HCT116 (cell line): ENCODE measurements at regions not wholly inside any gene's neighbourhood (a gene's known extent, or its start where the extent isn't known, plus 50 kb on each side); places are given as distances from the start of the nearest gene placed in this dataset.

Experiments used
- ATAC-seq: fragments of 200-7000 bp; cut with Tn5 transposase; 2 replicates; pipeline ENCODE4 v1.9.1; 2020; ENCODE audit warnings: mild to moderate bottlenecking, moderate library complexity
- BruUV-seq: library from RNA; stranded (reverse); fragments of 400-500 nt; replicated peaks from 2 replicates; lab custom pipeline; 2021; lab: Mats Ljungman, UMichigan
- CTCF ChIA-PET: fragments of 300-600 bp; sonication (Branson Sonifier 250); formaldehyde crosslinking; loops from one replicate; lab custom pipeline; 2021; ENCODE audit warnings: antibody characterized with exemption; lab: Charles Lee
- POLR2A ChIA-PET: fragments of 300-600, 350-600 bp; sonication (Branson Sonifier 250); formaldehyde crosslinking; loops from one replicate; lab custom pipeline; 2021; ENCODE audit warnings: antibody characterized with exemption; lab: Charles Lee
- RAD21 ChIA-PET, 2 experiments: fragments of 300-600 bp; sonication (Branson Sonifier 250); formaldehyde crosslinking; loops; one replicate each; lab custom pipeline; 2023; ENCODE audit warnings: low total read pairs in 2 of 2; ENCODE audit not compliant: uncharacterized antibody in 2 of 2, unreplicated experiment in 2 of 2, low non-redundant PET in 1 of 2; lab: Charles Lee
- DNase-seq: peaks from one replicate; pipeline ENCODE4 v3.0.0-alpha.2; 2010; ENCODE audit warnings: low read depth, low spot score
- H2AFZ ChIP-seq: fragments of 200-600 bp; shearing (Covaris generic), sonication (generic); 2 replicates; pipeline ENCODE4 v1.6.1; 2017; ENCODE audit warnings: low read depth, mixed run types, mixed read lengths, antibody characterized with exemption, low read length; ENCODE audit not compliant: poor library complexity, severe bottlenecking
- H3K27ac ChIP-seq: 2 replicates; pipeline ENCODE4 v1.5.1; 2012; ENCODE audit warnings: low read depth, low read length
- H3K27me3 ChIP-seq: fragments of 200-600 bp; sonication (generic); 2 replicates; pipeline ENCODE4 v1.6.1; 2016; ENCODE audit warnings: mixed run types, low read length, mixed read lengths; ENCODE audit not compliant: insufficient read depth
- H3K36me3 ChIP-seq, 2 experiments: fragments of 200-500 bp in 1 of 2; fragments of 200-600 bp in 1 of 2; sonication (Bioruptor generic) in 1 of 2; sonication (generic) in 1 of 2; 2 replicates each; pipeline versions ENCODE4 v1.5.1 to v1.6.1; 2014 to 2016; ENCODE audit warnings: low read length in 2 of 2, inconsistent platforms in 1 of 2, mixed read lengths in 1 of 2, mixed run types in 1 of 2; ENCODE audit not compliant: insufficient read depth in 2 of 2, control insufficient read depth in 1 of 2
- H3K4me1 ChIP-seq, 2 experiments: fragments of 200-600 bp in 1 of 2; sonication (generic) in 1 of 2; 2 replicates each; pipeline versions ENCODE4 v1.5.1 to v1.6.1; 2012 to 2017; ENCODE audit warnings: low read length in 2 of 2, inconsistent platforms in 1 of 2, mild to moderate bottlenecking in 1 of 2, mixed read lengths in 1 of 2, mixed run types in 1 of 2, moderate library complexity in 1 of 2; ENCODE audit not compliant: insufficient read depth in 2 of 2, control insufficient read depth in 1 of 2
- H3K4me2 ChIP-seq: fragments of 200-600 bp; sonication (generic); 2 replicates; pipeline ENCODE4 v1.6.1; 2017; ENCODE audit warnings: mixed run types, low read length, mixed read lengths
- H3K4me3 ChIP-seq, 2 experiments: fragments of 200-600 bp in 1 of 2; sonication (generic) in 1 of 2; replicated peaks in 1 of 2; 2 replicates each; pipeline ENCODE4 v1.5.1; 2011 to 2016; ENCODE audit warnings: low read length in 2 of 2, control low read depth in 1 of 2, low read depth in 1 of 2, mild to moderate bottlenecking in 1 of 2, mixed read lengths in 1 of 2, mixed run types in 1 of 2
- H3K79me2 ChIP-seq: fragments of 200-600 bp; sonication (generic); 2 replicates; pipeline ENCODE4 v1.6.1; 2017; ENCODE audit warnings: mild to moderate bottlenecking, mixed run types, low read length, moderate library complexity, mixed read lengths; ENCODE audit not compliant: insufficient read depth
- H3K9ac ChIP-seq: fragments of 200-600 bp; sonication (generic); 2 replicates; pipeline ENCODE4 v1.6.1; 2016; ENCODE audit warnings: low read length, mixed read lengths
- H3K9me2 ChIP-seq: fragments of 200-600 bp; sonication (generic), shearing (Covaris generic); 2 replicates; pipeline ENCODE4 v1.6.1; 2017; ENCODE audit warnings: mixed run types, mild to moderate bottlenecking, moderate library complexity; ENCODE audit not compliant: insufficient read depth
- H3K9me3 ChIP-seq, 2 experiments: fragments of 200-500 bp in 1 of 2; fragments of 200-600 bp in 1 of 2; sonication (Bioruptor generic) in 1 of 2; sonication (generic) in 1 of 2; 2 replicates each; pipeline ENCODE4 v1.6.1; 2014 to 2017; ENCODE audit warnings: low read length in 2 of 2, mixed read lengths in 2 of 2, inconsistent platforms in 1 of 2, low read depth in 1 of 2, mild to moderate bottlenecking in 1 of 2, mixed run types in 1 of 2, moderate library complexity in 1 of 2; ENCODE audit not compliant: control insufficient read depth in 1 of 2, insufficient read depth in 1 of 2
- H4K20me1 ChIP-seq: fragments of 200-600 bp; sonication (generic), shearing (Covaris generic); 2 replicates; pipeline ENCODE4 v1.6.1; 2017; ENCODE audit warnings: mixed run types, mild to moderate bottlenecking, moderate library complexity; ENCODE audit not compliant: insufficient read depth
- EGR1 ChIP-seq: IDR thresholded peaks from 2 replicates; pipeline ENCODE4 v1.6.1; 2012; ENCODE audit warnings: low read depth
- ELF1 ChIP-seq: IDR thresholded peaks from 2 replicates; pipeline ENCODE4 v1.6.1; 2012; ENCODE audit warnings: low read depth, borderline replicate concordance
- RAD21 ChIP-seq: IDR thresholded peaks from 2 replicates; pipeline ENCODE4 v1.6.1; 2012; ENCODE audit warnings: low read depth, mild to moderate bottlenecking
- SIN3A ChIP-seq: IDR thresholded peaks from 2 replicates; pipeline ENCODE4 v1.6.1; 2012; ENCODE audit warnings: low read depth
- TCF7L2 ChIP-seq: IDR thresholded peaks from 2 replicates; pipeline ENCODE4 v1.7.0; 2011; ENCODE audit warnings: borderline replicate concordance, inconsistent platforms; ENCODE audit not compliant: insufficient read depth, insufficient read length; ENCODE audit errors: extremely low read depth
- YY1 ChIP-seq: IDR thresholded peaks from 2 replicates; pipeline ENCODE4 v1.6.1; 2011; ENCODE audit warnings: low read length, low read depth, moderate library complexity, mild to moderate bottlenecking; ENCODE audit not compliant: insufficient replicate concordance; ENCODE audit errors: extremely low read depth
- ZBTB33 ChIP-seq: IDR thresholded peaks from 2 replicates; pipeline ENCODE4 v1.6.1; 2011; ENCODE audit warnings: mild to moderate bottlenecking, low read length, moderate library complexity; ENCODE audit not compliant: insufficient replicate concordance; ENCODE audit errors: extremely low read depth
- intact Hi-C: fragments of 100-400 bp; cut with micrococcal nuclease; formaldehyde crosslinking; loops from 2 replicates; pipeline ENCODE4 v1.10.0; 2022
- TF ChIP-seq, protein P1 (sequence below): IDR thresholded peaks from 2 replicates; pipeline ENCODE4 v1.6.1; 2012

DNA sequence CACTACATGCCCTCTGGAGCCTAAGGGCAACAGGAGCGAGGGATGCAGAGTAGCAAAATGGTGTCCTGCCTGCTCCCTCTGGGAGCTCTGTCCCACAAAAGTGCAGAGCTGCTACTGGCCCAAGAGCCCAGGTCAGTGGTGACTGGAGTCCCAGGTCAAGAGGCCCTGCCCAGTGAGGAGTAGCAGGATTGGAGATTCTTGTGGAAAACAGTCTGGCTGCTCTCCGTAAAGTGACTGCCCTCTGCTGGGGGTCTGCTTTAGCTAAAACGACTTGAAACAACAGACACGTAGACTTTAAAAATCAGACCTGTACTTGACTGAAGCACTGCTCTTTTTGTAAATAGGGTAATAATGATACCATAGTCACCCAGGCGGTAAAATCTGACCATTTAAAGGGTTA, 917.0 kb downstream of the MAT2B start:
- Histone ChIP-seq H3K79me2 (no peaks in the 10 kb centered on the region), H3K4me3 (no peak overlapping the region), H4K20me1 (no peaks in the 10 kb centered on the region; the same call in 1 of the 2 replicates), H3K9me3 (peaks cover 0 to 17% of the 10 kb centered on the region in 2 experiments; a peak in 2 of 4 replicates), H2AFZ (no peak overlapping the region), H3K4me2 (no peak overlapping the region), H3K36me3 (no peaks in the 10 kb centered on the region), H3K4me1 (no peaks in the 10 kb centered on the region), H3K27ac (no peak overlapping the region), H3K9me2 (no peaks in the 10 kb centered on the region), H3K27me3 (no peaks in the 10 kb centered on the region), H3K9ac (no peak overlapping the region)
- ChIA-PET CTCF (no interaction called here), POLR2A (no interaction called here), RAD21 (no interaction called here)
- ATAC-seq (no peak), DNase-seq (no peak)
- BruUV-seq = no TSS peak
- intact Hi-C loops = no loop called here
- TF ChIP-seq SIN3A (no peak), ZBTB33 (no peak), ELF1 (no peak), TCF7L2 (no peak), RAD21 (no peak), EGR1 (no peak), YY1 (no peak)
- TF ChIP-seq, protein P1, sequence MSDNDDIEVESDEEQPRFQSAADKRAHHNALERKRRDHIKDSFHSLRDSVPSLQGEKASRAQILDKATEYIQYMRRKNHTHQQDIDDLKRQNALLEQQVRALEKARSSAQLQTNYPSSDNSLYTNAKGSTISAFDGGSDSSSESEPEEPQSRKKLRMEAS = no peak
